Mesendoderm (in vitro differentiated cells): ENCODE measurements at regions not wholly inside any gene's neighbourhood (a gene's known extent, or its start where the extent isn't known, plus 50 kb on each side); places are given as distances from the start of the nearest gene placed in this dataset.

Source experiments
- DNase-seq: peaks from one replicate; pipeline ENCODE4 v3.0.0; 2013
- H2AK5ac ChIP-seq: 2 replicates; pipeline ENCODE4 v1.6.1; 2013; ENCODE audit warnings: low read length, inconsistent platforms
- H2BK120ac ChIP-seq: 2 replicates; pipeline ENCODE4 v1.6.1; 2013; ENCODE audit warnings: low read depth, mild to moderate bottlenecking, low read length, moderate library complexity, mixed read lengths
- H2BK15ac ChIP-seq: replicated peaks from 2 replicates; pipeline ENCODE4 v1.6.1; 2013; ENCODE audit warnings: low read depth, mild to moderate bottlenecking, moderate library complexity
- H2BK5ac ChIP-seq: 2 replicates; pipeline ENCODE4 v1.6.1; 2013; ENCODE audit warnings: low read length, inconsistent platforms
- H3K18ac ChIP-seq: 2 replicates; pipeline ENCODE4 v1.6.1; 2013; ENCODE audit warnings: mild to moderate bottlenecking, low read length, mixed read lengths
- H3K23ac ChIP-seq: one replicate; pipeline ENCODE4 v1.6.1; 2013; ENCODE audit warnings: low read length
- H3K27ac ChIP-seq: 2 replicates; pipeline ENCODE4 v1.5.1; 2013; ENCODE audit warnings: low read depth, mild to moderate bottlenecking, inconsistent platforms, low read length, moderate library complexity
- H3K27me3 ChIP-seq: 2 replicates; pipeline ENCODE4 v1.6.1; 2013; ENCODE audit warnings: low read length, control low read depth, mild to moderate bottlenecking, inconsistent platforms; ENCODE audit not compliant: insufficient read depth, poor library complexity
- H3K36me3 ChIP-seq: 2 replicates; pipeline ENCODE4 v1.6.1; 2013; ENCODE audit warnings: low read length, inconsistent platforms; ENCODE audit not compliant: control insufficient read depth, insufficient read depth
- H3K4ac ChIP-seq: one replicate; pipeline ENCODE4 v1.6.1; 2013; ENCODE audit warnings: low read depth, mild to moderate bottlenecking, low read length, moderate library complexity
- H3K4me1 ChIP-seq: 2 replicates; pipeline ENCODE4 v1.6.1; 2013; ENCODE audit warnings: low read depth, low read length, inconsistent platforms; ENCODE audit not compliant: control insufficient read depth
- H3K4me2 ChIP-seq: 2 replicates; pipeline ENCODE4 v1.6.1; 2013; ENCODE audit warnings: low read length
- H3K4me3 ChIP-seq: 2 replicates; pipeline ENCODE4 v1.5.1; 2013; ENCODE audit warnings: mild to moderate bottlenecking, low read length
- H3K56ac ChIP-seq: one replicate; pipeline ENCODE4 v1.6.1; 2013; ENCODE audit warnings: low read length
- H3K79me1 ChIP-seq: 2 replicates; pipeline ENCODE4 v1.6.1; 2013; ENCODE audit warnings: low read length, inconsistent platforms
- H3K79me2 ChIP-seq: 2 replicates; pipeline ENCODE4 v1.6.1; 2013; ENCODE audit warnings: mild to moderate bottlenecking, low read length; ENCODE audit not compliant: control insufficient read depth, insufficient read depth
- H3K9ac ChIP-seq: 2 replicates; pipeline ENCODE4 v1.6.1; 2013; ENCODE audit warnings: low read length, inconsistent platforms
- H4K5ac ChIP-seq: one replicate; pipeline ENCODE4 v1.6.1; 2013; ENCODE audit warnings: low read length
- H4K8ac ChIP-seq: one replicate; pipeline ENCODE4 v1.6.1; 2013; ENCODE audit warnings: low read depth, mild to moderate bottlenecking, control low read depth, low read length, moderate library complexity
- WGBS: extraction: QIAGEN DNeasy Blood & Tissue Kit; methylation state at CpG from one replicate; pipeline ENCODE4 v1.1.7; 2013; ENCODE audit warnings: low lambda C conversion rate, missing lambda C conversion rate; ENCODE audit not compliant: insufficient coverage; ENCODE audit errors: extremely low coverage; 5-methylcytosine and 5-hydroxymethylcytosine counted together

DNA sequence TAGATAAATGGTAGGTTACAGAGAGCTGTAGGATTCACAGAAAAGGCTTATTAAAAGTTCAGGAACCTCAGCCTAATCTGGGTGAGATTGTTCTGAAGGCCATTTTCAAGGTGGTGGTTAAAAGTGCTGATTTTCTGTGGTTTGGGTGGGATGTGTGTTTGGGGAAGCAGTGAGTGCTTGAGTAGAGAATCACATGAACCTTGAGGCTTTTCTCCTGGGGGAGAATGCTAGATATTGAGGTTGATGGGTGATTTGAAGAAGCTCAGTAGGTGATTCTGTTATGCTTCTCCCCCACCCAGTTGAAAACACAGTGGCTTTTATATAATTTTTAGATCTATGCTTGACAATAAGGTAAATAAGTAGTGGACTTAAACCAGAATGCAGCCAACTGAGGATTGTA is 420.9 kb downstream of the PCNX1 start:
- H3K4ac ChIP-seq: no peak overlapping the region
- no peak overlapping the region for H4K5ac ChIP-seq
- peaks cover 60% of the 10 kb centered on the region for H3K79me2 ChIP-seq
- H3K18ac ChIP-seq: no peak overlapping the region
- H2BK5ac ChIP-seq: no peak overlapping the region
- no peaks in the 10 kb centered on the region for H3K36me3 ChIP-seq
- H3K9ac ChIP-seq: no peak overlapping the region
- H3K23ac ChIP-seq: no peak overlapping the region
- H3K27me3 ChIP-seq: no peaks in the 10 kb centered on the region
- no peak overlapping the region for H2BK15ac ChIP-seq
- H2BK120ac ChIP-seq: no peak overlapping the region
- no peak overlapping the region for H3K56ac ChIP-seq
- no peak overlapping the region for H3K4me2 ChIP-seq
- no peak overlapping the region for H3K4me3 ChIP-seq
- peaks cover 4% of the 10 kb centered on the region for H3K4me1 ChIP-seq
- peaks cover 5% of the 10 kb centered on the region for H3K79me1 ChIP-seq
- DNase-seq: no peak
- H3K27ac ChIP-seq: no peak overlapping the region
- no peak overlapping the region for H4K8ac ChIP-seq
- H2AK5ac ChIP-seq: no peak overlapping the region

DNA sequence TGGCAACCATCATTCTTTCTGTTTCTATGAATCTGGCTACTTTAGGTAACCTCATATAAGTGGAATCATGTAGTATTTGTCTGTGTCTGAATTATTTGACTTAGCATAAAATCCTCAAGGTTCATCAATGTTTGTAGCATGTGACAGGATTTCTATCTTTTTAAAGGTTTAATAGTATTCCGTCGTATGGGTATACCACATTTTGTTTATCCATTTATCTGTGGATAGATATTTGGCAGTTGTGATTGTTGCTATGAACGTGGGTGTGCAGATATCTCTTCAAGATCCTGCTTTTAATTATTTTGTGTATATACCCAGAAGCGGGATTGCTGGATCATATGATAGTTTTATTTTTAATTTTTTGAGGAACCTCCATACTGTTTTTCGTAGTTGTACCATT is 421.7 kb downstream of the PCNX1 start:
- Histone ChIP-seq H3K18ac (no peak overlapping the region), H3K23ac (no peak overlapping the region), H2BK15ac (no peak overlapping the region), H4K8ac (no peak overlapping the region), H3K79me1 (peaks cover 10% of the 10 kb centered on the region), H3K4me3 (no peak overlapping the region), H2AK5ac (no peak overlapping the region), H3K4me2 (no peak overlapping the region), H2BK120ac (no peak overlapping the region), H3K9ac (no peak overlapping the region), H3K27ac (no peak overlapping the region), H3K27me3 (no peaks in the 10 kb centered on the region), H3K56ac (no peak overlapping the region), H3K4ac (no peak overlapping the region), H3K79me2 (peaks cover 61% of the 10 kb centered on the region), H4K5ac (no peak overlapping the region), H3K36me3 (no peaks in the 10 kb centered on the region), H3K4me1 (peaks cover 4% of the 10 kb centered on the region), H2BK5ac (no peak overlapping the region)
- DNase-seq: no peak
- WGBS: no CpG with 5 or more reads among the region's 5 CpGs

DNA sequence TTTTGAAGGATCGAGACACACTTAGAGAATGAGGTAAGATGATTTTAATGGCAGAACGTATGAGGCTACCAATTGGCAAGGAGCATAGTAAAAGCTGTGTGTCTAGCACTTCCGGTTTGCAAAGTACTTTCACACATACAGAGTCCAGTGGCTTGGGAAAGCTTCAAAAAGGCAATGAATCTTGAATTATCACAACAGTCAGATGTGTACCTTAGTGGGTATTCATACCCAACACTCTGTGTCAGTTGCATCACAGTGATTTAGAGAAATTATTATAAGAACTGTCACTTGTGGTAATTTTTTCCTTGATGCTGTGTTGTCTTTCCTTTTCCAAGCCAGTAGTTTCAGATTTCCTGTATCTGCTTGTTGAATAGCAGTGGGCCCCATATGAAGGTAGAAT is 424.1 kb downstream of the PCNX1 start:
- Histone ChIP-seq H2BK15ac (no peak overlapping the region), H3K56ac (no peak overlapping the region), H3K23ac (no peak overlapping the region), H2BK5ac (no peak overlapping the region), H2AK5ac (no peak overlapping the region), H3K18ac (no peak overlapping the region), H4K5ac (no peak overlapping the region), H3K4ac (no peak overlapping the region), H3K9ac (no peak overlapping the region), H3K4me3 (no peak overlapping the region), H3K36me3 (no peaks in the 10 kb centered on the region), H2BK120ac (no peak overlapping the region), H3K79me1 (peaks cover 13% of the 10 kb centered on the region), H3K4me1 (no peaks in the 10 kb centered on the region), H3K27ac (no peak overlapping the region), H3K4me2 (no peak overlapping the region), H4K8ac (no peak overlapping the region), H3K27me3 (no peaks in the 10 kb centered on the region), H3K79me2 (peaks cover 57% of the 10 kb centered on the region)
- WGBS: no CpG with 5 or more reads among the region's 3 CpGs
- no peak for DNase-seq

DNA sequence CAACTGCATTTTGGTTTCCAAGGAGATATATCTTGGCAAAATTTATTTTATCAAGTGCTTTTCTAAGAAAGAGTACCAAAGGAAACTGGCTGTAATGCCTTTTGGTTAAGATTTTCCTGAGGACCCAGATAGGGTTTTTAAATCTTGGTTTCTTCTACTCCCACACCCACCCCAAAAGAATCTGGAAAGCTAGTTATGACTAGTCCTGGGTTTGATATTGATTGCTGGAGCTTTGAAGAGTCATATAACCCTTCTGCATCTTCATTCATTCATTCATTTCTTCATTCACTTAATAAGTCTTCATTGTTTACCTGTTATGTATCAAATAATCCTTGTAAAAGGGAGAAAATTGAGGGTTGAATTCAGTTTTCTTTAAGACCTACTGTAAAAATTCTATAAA is 425.2 kb downstream of the PCNX1 start:
- Histone ChIP-seq H4K8ac (no peak overlapping the region), H3K27me3 (no peaks in the 10 kb centered on the region), H3K56ac (no peak overlapping the region), H2BK5ac (no peak overlapping the region), H3K79me2 (peaks cover 58% of the 10 kb centered on the region), H3K4me1 (no peaks in the 10 kb centered on the region), H3K36me3 (no peaks in the 10 kb centered on the region), H4K5ac (no peak overlapping the region), H3K27ac (no peak overlapping the region), H3K4me3 (no peak overlapping the region), H2BK15ac (no peak overlapping the region), H3K79me1 (peaks cover 15% of the 10 kb centered on the region), H3K9ac (no peak overlapping the region), H3K18ac (no peak overlapping the region), H3K23ac (no peak overlapping the region), H3K4ac (no peak overlapping the region), H2BK120ac (no peak overlapping the region), H3K4me2 (no peak overlapping the region), H2AK5ac (no peak overlapping the region)
- DNase-seq: no peak

DNA sequence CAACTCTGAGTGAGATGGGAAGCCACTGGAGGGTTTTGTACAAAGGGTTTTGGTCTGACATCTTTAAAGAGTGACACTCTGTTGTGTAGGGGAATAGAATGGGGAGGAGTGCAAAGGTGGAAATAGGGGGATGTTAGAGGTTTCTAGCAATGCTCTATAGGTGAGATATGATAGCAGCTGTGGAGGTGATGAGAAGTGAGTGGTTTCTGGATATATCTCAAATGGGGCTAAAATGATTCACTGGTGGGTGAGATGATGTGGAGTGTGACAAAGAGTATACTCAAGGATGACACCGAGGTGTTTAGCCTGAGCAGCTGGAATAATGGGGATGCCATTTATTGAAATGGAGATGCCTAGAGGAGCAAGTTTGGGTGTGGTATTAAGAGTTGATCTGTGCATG is 426.4 kb downstream of the PCNX1 start:
- Histone ChIP-seq H3K27me3 (no peaks in the 10 kb centered on the region), H4K8ac (no peak overlapping the region), H2BK5ac (no peak overlapping the region), H3K79me2 (peaks cover 58% of the 10 kb centered on the region), H3K23ac (no peak overlapping the region), H2BK15ac (no peak overlapping the region), H3K79me1 (peaks cover 21% of the 10 kb centered on the region), H3K27ac (no peak overlapping the region), H3K4me3 (no peak overlapping the region), H3K4me2 (no peak overlapping the region), H2AK5ac (no peak overlapping the region), H3K9ac (no peak overlapping the region), H4K5ac (no peak overlapping the region), H2BK120ac (no peak overlapping the region), H3K4me1 (no peaks in the 10 kb centered on the region), H3K18ac (no peak overlapping the region), H3K56ac (no peak overlapping the region), H3K36me3 (no peaks in the 10 kb centered on the region), H3K4ac (no peak overlapping the region)
- no CpG with 5 or more reads among the region's 1 CpG for WGBS
- DNase-seq: no peak

DNA sequence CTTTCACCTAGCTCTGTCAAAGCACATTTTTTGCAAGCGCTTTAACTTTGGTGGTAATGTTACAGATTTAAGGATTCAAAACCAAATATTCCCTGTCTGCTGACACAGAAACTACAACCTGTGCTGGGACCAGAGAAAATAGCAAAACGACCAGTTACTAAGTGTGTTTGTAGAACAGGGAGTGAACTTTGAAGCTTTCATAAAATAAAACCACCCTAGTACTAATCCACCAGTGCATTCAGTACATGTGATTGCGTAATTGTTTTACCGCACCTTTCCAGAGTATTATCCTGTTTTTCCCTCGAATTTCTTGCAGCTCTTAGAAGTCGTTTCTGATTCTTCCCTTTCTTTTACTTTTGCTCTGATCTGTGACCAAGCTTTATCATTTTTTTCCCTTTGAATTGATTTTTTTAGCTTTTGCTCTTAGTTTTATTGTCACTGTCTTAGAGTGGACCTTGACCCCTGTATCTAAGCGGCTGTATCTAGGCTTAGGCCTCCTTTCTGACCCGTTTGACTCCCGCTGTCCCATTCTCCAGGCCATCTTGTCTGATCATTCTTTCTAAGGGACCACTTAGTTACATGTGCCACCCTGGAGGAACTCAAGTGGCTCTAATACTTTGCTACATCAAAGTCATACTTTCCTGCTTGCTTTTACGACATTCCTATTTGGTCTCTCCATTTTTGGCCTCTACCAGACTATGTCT is 429.4 kb downstream of the PCNX1 start:
- no peak overlapping the region for H3K4me2 ChIP-seq
- H2BK15ac ChIP-seq: no peak overlapping the region
- H3K18ac ChIP-seq: no peak overlapping the region
- H2BK120ac ChIP-seq: no peak overlapping the region
- no peaks in the 10 kb centered on the region for H3K27me3 ChIP-seq
- no peak overlapping the region for H2AK5ac ChIP-seq
- no peak overlapping the region for H3K4me3 ChIP-seq
- no peak overlapping the region for H3K4ac ChIP-seq
- H3K23ac ChIP-seq: no peak overlapping the region
- H3K4me1 ChIP-seq: no peaks in the 10 kb centered on the region
- DNase-seq: no peak
- H3K9ac ChIP-seq: no peak overlapping the region
- no peak overlapping the region for H4K8ac ChIP-seq
- no peak overlapping the region for H2BK5ac ChIP-seq
- peaks cover 57% of the 10 kb centered on the region for H3K79me2 ChIP-seq
- H3K36me3 ChIP-seq: no peaks in the 10 kb centered on the region
- no CpG with 5 or more reads among the region's 10 CpGs for WGBS
- H3K56ac ChIP-seq: no peak overlapping the region
- H4K5ac ChIP-seq: no peak overlapping the region
- no peak overlapping the region for H3K27ac ChIP-seq
- H3K79me1 ChIP-seq: peaks cover 24% of the 10 kb centered on the region
